Stimulated activated naive CD4-positive, alpha-beta T cell treated with Interleukin-2 at 50 U/mL for 16 hours (primary cell): ENCODE measurements at regions not wholly inside any gene's neighbourhood (a gene's known extent, or its start where the extent isn't known, plus 50 kb on each side); places are given as distances from the start of the nearest gene placed in this dataset.
"Not testable (repeated sequence)": the region's sequence is repeated elsewhere in the genome, so short reads cannot be mapped to it uniquely, and the experiment has no call there.

Source experiments
- DNase-seq: peaks from one replicate; lab custom pipeline; 2025; lab: John Stamatoyannopoulos, UW

GRCh38 chr15:31487811-31488436, 161.3 kb downstream of the KLF13 start:
- DNase-seq: no peak

- no peak for DNase-seq
Observed at GRCh38 chr15:31488437-31489204, 162.0 kb downstream of the KLF13 start.

GRCh38 chr15:31489281-31489680, 162.6 kb downstream of the KLF13 start:
- no peak for DNase-seq

GRCh38 chr15:31489801-31490646, 163.4 kb downstream of the KLF13 start:
- DNase-seq: no peak

- no peak for DNase-seq
Observed at GRCh38 chr15:31494786-31495185, 168.2 kb downstream of the KLF13 start.

GRCh38 chr15:31495281-31495680, 168.6 kb downstream of the KLF13 start:
- DNase-seq: no peak

- DNase-seq: no peak
Observed at GRCh38 chr15:31497838-31498237, 171.2 kb downstream of the KLF13 start.

GRCh38 chr15:31498329-31498728, 171.7 kb downstream of the KLF13 start:
- DNase-seq: no peak

- no peak for DNase-seq
Observed at GRCh38 chr15:31498756-31499155, 172.1 kb downstream of the KLF13 start.

- no peak for DNase-seq
Observed at GRCh38 chr15:31499236-31499952, 172.8 kb downstream of the KLF13 start.

- DNase-seq: no peak
Observed at GRCh38 chr15:31499953-31500765, 173.5 kb downstream of the KLF13 start.

GRCh38 chr15:31500766-31501449, 174.3 kb downstream of the KLF13 start:
- no peak for DNase-seq

GRCh38 chr15:31501536-31502157, 175.0 kb downstream of the KLF13 start:
- DNase-seq: no peak

GRCh38 chr15:31502541-31503229, 176.1 kb downstream of the KLF13 start:
- no peak for DNase-seq

- no peak for DNase-seq
Observed at GRCh38 chr15:31503256-31503655, 176.6 kb downstream of the KLF13 start.

GRCh38 chr15:31503758-31504461, 177.3 kb downstream of the KLF13 start:
- DNase-seq: no peak

GRCh38 chr15:31504462-31504839, 177.8 kb downstream of the KLF13 start:
- DNase-seq: no peak

- DNase-seq: not testable (repeated sequence)
Observed at GRCh38 chr15:31507573-31507972, 180.9 kb downstream of the KLF13 start.

- DNase-seq: no peak
Observed at GRCh38 chr15:31508656-31509055, 182.0 kb downstream of the KLF13 start.
